Limb (tissue), 2 donors: ENCODE measurements at regions not wholly inside any gene's neighbourhood (a gene's known extent, or its start where the extent isn't known, plus 50 kb on each side); places are given as distances from the start of the nearest gene placed in this dataset.

Experiments used
- DNase-seq, 2 donors: peaks; one replicate each; pipeline ENCODE4 v3.0.0-alpha.2; 2016; ENCODE audit errors: extremely low spot score in 2 of 2

DNA sequence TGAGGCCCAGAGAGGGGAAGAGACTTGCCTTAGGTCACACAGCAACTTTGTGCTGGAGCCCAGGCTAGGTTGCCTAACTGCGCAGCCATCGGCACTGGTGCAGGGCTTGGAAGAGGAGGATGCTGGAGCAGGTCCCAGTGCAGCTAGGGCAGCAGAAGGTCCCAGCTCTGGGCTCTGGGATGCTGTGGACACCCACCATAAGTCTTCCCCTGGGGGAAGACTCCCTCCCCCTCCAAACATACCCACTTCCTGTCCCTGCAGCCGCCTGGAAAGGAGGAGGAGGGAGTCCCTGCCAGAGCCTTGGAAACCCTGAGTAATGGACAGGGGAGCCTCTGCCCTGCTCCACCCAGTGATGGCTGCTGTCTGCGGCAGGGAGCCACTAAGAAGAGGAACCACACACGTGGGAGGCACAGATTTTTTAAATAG, 93.6 kb downstream of the NCR2 start:
- no peak for DNase-seq

DNA sequence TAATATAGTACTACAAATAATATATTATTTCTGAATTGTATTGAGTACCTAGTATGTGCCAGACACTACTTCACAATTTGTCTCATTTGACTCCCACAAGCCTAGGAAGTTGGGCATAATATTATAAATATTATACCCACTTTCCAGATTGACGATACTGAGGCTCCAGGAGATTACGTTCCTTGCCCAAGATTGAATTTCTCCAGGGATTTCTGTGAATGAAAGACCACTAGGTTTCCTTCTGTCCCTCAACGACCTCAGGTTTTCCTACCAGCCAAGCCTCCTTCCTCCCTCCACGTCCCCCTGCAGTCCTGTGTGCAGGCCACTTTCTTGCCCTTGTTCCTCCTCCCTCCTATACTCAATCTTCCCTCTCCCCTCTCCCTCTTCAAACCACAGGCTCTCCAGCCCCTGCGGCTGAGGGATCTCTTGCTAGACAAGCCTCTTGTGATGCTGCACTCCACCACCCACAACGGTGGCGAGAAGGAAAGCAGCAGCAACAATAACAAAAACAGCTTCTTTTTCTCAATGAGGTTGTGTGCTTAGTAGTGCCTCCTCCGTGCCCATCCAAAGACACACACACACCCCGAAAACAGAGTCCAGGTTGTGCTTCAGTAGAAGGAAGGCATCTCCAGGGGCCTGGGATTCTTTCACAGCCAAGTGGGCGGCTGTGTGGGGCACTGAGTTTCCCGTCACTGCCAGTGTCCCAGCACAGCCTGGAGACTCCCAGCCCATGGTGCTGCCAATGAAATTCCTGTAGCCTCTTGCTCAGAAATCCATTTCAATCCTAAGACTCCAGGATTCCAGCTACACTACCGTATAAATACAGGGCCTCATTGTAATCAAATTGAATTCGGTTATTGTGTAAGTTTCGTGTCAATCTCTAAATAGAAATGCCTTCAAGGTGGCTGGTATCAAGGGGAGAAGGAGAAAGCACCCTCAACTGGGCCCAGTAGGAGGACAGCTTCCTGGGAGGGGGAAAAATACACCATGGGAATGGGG, 94.4 kb downstream of the NCR2 start:
- no peak for DNase-seq

DNA sequence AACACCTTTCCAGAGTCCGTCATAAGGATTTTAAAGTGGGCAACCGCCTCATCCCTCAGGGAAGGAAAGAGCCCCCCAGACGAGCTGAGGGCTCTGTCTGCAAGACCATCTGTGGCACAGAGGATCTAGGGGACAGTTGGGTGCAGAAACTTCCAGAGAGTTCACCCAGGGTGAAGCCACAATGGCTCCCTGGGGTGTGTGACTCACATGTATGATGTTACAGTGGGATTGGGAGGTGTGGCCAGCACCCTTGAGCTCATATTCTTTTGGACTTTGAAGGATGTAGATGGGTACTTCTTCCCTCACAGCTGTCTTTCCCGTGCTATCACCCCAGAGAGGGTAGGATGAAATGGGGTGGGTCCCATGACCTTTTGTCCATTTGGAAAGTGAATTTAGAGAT, 95.5 kb downstream of the NCR2 start:
- no peak for DNase-seq

DNA sequence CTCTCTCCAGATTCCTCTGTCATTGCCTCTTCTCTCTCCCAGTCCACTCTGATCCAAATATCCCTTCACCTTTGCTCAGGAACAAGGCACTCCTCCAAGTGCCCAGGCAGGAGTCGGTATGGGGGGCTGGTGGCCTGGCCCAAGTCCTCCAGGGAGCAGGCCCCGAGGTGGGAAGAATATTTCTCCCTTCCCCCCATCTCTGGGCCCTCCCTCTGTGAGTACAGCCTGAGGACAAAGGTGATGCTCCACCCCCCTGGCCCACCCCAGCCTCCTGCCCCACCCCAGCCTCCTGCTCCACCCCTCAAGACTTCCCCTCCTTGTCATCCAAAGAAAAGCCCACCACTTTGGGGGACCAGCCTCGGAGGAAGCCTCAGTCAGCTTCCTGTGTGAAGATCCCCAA, 96.9 kb downstream of the NCR2 start:
- no peak for DNase-seq

DNA sequence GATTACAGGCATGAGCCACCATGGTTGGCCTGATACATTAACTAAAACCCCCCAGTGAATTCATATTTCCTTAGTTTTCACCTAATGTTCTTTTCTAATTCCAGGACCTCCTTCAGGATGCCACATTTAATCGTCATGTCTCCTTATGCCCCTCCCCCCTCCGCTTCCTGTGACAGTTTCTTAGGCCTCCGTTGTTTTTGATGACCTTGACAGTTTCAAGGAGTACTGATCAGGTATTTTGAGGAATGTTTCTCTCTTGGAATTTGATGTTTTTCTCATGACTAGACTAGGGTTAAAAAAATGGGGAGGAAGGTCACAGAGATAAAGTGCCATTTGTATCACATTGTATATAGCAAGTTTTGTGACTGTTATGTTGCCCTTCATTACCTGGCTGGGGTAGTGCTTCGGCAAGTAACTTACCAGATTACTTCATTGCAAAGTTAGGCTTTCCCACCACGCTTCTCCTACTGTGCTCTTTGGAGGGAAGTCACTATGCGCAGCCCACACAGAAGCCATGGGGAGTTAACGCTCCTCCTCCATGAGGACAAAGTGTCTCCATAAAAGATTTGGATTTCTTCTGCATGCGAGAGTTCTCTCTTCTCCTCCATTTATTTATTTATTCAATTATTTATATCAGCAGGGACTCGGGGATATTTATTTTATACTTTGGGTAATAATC, 99.5 kb downstream of the NCR2 start:
- DNase-seq, result no peak

DNA sequence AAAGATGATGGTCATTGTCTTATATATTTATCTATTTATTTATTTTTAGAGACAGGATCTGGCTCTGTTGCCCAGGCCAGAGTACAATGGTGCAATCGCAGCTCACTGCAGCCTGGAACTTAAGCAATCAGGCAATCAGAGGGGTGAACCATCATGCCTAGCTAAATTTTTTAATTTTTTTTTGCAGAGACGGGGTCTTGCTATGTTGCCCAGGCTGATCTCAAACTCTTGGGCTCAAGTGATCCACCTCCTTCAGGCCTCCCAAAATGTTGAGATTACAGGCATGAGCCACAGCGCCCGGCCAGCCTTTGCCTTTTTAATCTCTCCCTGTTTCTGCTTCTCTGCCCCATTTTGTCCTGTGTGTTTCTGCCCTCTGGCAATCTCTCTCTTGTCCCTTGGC, 102.2 kb downstream of the NCR2 start:
- DNase-seq, result no peak

DNA sequence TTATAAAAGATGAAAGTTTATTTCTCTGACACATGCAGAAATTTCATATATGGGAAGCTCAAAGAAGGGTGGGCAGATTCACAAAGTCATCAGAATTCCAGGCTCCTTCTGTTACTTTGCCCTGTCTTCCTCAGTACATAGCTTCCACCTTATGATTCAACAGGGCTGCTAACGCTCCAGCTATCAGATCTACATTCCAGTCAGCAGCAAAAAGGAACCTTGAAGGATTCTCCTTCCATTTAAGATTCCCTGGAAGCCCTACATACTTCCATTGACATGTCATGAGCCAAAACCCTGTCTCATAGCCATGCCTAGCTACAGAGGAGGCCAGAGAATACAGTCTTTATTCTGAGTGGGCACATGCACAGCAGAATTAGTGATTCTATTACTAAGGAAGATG, 103.3 kb downstream of the NCR2 start:
- DNase-seq, result no peak

DNA sequence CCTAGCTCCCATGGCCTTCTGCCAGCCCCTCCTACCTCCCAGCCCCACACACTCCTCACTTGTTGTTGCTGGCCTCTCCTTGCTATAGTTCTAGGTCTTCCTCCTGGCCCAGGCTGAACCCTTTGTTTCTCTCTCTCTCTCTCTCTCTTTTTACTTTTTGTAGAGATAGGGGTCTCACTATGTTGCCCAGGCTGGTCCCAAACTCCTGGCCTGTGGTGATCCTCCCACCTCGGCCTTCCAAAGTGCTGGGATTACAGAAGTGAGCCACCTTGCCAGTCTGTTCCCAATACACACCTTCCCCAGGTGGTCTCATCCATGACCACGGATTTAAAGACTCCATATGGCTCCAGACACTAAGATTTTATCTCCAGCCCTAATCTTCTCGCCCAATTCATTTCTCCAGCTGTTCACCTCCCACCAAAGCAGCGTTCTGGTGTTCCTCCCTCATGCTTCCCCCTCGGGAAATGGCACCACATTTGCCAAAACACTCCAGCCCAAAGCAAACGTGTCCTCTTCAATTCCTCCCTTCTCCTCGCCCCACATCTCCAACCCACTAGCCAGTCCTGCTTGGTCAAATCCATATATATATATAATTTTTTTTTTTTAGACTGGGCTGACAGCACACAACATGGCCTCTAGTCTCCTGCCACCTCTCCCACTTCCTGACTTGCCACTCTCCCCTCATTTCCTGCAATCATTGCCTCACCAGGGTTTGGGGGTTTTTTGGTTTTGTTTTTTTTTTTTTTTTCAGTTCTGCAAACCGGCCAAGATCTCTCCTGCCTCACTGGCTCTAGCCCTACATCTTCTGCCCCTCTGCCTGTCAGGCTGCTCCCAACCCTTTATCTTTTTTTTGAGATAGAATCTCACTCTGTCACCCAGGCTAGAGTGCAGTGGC, 104.4 kb downstream of the NCR2 start:
- no peak for DNase-seq

DNA sequence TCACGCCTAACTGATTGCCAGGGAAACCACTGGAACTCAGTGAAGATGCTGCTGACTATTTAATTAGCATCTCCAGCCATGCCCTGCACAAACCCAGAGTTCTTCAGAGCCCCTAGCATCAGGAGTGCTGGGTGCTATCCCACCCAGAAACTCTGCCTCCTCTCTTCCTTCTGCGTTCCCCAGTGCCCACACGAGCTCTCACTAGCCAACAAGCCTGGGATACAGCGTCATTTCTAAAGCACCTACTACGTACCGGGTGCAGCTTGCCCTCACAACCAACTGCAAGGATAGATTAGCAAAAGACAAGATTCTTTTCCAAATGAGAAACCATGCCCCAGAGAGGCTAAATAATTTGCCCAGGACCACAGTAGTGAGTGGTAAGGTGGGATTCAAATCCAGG, 105.2 kb upstream of the FOXP4 start:
- DNase-seq, result no peak

DNA sequence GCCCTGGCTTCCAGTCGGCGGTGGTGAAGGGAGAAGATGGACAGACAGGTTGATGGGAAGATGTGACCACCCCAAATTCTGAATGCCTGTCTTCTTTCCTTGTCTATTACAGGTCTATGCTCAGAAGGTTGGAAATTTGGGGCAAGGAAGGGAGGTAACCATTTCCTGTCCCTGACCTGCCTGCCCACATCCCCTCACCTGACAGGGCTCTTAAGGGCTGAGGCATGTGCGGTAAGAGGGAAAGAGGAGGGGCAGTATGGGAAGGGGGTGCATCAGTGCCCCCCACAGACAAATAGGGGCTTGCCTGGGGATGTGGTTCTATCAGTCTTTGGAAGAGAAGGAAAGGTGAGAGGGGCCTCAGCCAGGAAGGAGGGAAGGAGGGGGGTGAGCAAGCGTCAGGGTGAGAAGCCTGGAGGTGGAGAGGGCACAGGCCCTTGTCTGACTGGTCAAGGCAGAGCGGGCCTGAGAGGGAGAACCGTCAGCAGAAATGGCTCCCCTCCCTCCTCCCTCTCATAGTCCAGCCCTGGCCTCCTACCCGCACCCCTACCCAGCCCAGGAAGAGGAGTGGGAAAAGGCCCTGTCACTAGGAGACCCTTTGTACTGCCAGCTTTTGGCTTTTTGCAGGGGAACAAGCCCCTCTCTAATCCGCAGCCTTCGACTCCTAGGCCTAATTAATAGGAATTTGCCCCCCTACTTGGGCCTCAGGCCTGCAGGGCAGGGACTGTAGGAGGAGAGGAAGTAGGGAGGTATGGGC, 104.4 kb upstream of the FOXP4 start:
- no peak for DNase-seq

DNA sequence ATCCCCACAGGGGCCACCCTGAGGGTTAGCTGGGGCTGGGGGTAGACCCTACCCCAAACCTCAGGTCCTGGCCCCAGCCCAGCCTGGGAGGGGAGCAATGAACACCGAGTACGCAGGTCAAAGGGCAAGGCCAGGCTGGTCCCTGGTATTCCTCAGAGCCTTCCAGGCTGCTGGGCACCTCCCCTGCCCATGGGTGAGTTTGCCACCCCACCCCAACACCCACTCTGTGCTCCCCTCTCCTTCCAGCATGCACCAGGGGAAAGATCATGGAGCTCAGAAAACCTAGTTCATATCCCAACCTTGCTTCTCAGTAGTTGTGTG, 103.9 kb upstream of the FOXP4 start:
- no peak for DNase-seq

DNA sequence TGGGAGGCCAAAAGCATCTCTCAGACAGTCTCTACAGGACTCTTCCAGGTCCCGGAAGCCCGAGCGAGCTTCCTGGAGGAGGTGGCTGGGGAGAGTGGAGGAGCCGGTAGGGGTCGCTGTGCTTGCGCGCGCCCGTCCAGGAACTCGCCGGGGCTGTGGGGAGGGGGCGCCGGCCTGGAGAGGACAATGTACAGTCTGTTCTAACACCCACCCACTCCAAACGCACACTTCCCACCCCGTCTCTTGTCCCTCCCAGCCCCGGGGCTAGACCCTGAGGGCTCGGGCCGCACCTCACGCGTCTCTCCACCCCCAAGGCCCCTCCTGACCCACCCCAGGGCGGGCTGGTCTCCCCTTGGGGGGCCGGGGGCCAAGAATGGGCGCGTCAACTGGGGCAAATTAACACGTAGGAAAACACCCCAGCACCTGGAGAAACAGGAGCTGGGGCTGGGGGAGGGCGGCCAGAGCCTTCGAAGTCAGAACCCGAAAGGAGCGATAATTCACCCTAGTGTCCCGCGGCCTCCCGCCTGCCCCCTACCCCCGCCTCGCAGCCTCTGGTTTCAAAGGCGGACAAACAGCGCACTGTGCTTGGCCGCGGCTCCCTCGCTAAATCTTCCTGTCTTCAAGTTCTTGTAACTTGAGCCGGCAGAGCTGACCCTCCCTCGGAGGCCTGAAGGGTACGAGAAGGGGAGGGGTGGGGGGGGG, 103.2 kb upstream of the FOXP4 start:
- DNase-seq, result peak; percentile 87 to 91

DNA sequence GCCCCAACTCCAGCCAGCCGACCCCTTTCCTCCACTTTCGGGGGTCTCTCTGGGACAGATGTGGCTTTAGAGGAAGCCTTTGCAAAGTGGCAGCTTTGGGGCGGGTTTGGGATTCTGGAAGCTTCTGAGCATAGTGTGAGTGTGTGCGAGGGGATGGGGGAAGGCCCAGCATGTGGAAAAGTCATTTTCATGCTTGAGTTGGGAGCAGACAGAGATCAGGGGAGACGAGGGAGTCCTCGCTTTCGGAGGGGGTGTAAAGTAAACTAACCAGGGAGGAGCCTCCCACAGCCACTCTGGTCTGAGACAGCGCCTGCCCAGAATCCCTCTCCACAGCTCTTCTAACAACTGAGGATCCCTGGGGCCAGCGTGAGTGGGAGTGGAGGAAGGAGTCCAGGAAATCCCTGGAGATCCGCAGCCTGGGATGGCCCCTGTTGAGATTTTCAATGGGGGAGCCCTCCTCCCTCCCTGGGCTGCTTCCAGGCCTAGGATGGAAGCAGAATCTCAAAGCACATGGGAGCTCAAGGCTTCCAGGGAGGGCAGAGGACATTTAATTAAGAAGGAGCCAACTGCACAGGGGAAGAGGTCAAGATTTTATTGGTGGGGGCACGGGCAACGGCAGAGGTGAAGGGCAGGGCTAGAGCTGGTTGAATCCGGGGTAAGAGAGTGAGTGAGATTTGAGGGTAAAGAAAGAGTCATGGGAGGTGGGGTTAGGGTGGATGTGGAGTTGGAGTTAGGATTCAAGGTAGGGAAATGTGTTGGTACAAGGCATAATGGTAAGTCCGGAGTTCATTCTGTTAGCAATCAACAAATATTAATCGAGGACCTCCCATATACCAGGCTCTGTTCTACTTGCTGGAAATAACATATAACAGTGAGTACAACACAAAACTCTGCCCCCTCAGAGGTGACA, 102.3 kb upstream of the FOXP4 start:
- DNase-seq, result no peak

DNA sequence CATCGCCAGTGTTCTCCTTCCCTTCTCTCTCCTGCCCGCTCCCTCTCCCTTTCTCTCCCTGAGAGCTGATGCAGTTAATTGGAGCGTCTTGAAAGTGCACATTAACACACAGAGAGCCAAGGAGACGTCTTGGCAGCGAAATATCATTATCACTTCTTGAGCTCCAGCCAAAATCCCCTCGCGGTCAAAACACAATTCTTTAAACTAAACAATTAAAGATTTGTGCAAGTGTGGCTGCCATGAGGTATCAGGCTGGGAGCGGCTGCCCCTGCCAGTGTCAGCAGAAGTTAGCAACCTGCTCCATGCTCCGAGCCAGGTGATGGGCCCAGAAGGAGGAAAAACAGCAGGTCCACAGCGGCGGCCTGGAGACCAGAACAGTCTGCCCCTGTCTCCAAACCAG, 100.9 kb upstream of the FOXP4 start:
- DNase-seq, result no peak

DNA sequence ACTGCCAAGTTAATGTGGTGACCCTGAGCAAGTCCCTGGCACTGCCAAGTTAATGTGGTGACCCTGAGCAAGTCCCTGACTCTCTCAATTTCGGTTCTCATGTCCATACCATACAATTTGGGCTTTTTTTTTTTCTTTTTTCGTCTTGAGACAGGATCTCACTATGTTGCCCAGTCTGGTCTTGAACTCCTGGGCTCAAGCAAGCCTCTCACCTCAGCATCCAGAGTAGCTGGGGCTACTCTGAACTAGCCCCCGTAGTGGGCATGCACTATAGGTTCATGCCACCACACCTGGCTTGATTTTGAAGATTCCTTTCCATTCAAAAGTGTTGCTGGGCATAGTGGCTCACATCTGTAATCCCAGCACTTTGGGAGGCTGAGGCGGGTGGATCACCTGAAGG, 100.0 kb upstream of the FOXP4 start:
- no peak for DNase-seq

DNA sequence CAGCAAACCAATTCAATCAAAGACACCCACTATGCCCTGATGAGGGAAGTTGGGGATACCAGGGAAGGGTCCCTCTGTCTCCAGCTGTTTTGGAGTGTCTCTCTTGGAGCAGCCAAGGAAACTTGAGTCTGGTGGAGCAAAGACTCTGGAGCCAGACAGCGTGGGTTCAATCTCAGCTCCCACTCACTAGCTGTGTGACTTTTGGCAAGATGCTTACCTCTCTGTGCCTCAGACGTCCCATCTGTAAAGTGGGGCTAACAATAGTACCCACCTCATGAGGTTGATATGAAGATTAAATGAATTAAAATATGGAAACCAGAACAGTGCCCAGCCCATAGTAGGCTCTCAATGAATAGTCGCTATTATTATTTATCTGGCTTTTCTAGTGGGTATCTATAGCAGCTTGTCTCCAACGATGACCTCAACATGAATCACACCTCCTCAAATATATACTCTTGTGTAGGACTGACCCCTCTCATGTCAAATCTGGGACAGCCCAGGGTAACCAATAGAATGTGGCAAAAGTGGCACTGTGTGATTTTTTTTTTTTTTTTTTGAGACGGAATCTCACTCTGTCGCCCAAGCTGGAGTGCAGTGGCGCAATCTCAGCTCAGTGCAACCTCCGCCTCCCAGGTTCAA, 99.2 kb upstream of the FOXP4 start:
- no peak for DNase-seq

DNA sequence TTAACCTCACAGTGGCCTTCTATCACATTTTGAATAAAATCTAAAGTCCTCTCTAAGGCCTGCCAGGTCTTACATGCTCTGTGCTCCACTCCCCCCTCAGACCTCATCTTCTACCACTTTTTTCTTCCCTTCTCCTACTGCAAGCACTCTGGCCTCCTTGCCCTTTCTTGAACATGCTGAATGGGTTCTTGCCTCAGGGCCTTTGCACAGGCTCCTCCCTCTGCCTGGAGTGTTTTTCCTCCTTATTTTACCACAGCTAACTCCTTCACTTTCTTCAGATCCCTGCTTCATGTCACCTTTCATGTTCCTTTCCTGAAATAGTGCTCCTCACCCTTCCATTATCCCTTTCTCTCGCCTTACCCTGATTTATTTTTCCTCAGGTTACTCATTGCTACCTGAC, 97.9 kb upstream of the FOXP4 start:
- DNase-seq, result no peak

DNA sequence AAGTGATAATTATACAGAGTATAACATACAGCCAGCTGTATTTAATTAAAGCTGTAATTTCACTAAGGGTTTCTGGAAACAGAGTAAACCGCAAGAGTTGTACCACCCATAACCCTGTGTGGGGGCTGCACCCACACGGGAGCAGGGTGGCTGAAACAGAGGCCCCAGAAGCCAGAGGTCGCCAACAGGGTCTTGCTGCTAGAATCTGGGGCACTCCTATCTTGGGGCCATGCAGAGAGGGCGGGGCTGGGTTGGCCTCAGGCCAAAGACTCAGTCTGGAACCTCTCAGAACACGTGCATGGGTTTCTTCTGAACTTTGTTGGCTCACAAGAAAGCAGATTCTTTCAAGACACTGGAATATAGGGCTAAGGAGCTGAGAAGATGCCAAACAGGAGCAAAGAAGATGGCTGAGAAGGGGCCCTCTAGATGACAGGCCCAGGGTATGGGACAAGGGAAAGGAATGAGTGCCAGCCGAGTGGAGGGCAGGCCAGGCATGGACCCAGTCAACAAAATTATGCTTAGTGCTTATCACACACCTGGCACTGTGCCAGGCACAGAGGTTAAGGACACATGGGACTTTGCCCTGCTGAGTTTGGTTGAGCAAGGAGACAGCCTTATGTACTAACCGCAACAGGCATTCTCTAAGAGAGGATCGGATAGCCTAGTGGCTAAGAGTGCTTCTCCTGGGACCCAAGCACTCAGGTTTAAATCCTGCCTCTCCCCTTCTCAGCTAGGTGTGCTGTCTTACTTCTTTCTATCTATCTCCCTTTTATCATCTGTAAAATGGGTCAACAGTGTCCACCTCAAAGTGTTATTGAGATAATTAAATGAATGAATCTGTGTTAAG, 96.6 kb upstream of the FOXP4 start:
- peak in 1 of 2 donors; percentile 68 for DNase-seq
